ENCODE measurements at regions not wholly inside any gene's neighbourhood (a gene's known extent, or its start where the extent isn't known, plus 50 kb on each side); places are given as distances from the start of the nearest gene placed in this dataset.

GRCh38 chr4:123246085-123246484 lies 150.5 kb upstream of the SPRY1 start:
- Histone ChIP-seq H3K27me3 (ENCODE audit: control insufficient read depth in 1 of 2, insufficient read depth in 1 of 2, low read length in 2 of 2) (no peaks in the 10 kb centered on the region), H3K9ac (ENCODE audit: low read length) (no peak overlapping the region), H2BK15ac (ENCODE audit: low read depth, poor library complexity, severe bottlenecking) (no peak overlapping the region), H4K91ac (ENCODE audit: low read length) (no peak overlapping the region), H2BK120ac (ENCODE audit: low read depth, low read length) (no peak overlapping the region), H2BK5ac (ENCODE audit: low read depth, low read length, poor library complexity, severe bottlenecking) (no peak overlapping the region), H3K27ac (ENCODE audit: low read length, poor library complexity, severe bottlenecking) (no peak overlapping the region), H2BK12ac (ENCODE audit: low read length in 2 of 2) (no peak overlapping the region), H3K23ac (ENCODE audit: low read length in 2 of 2) (no peak overlapping the region), H3K4me3 (ENCODE audit: insufficient read depth in 1 of 2, low read depth in 1 of 2, low read length in 2 of 2) (no peak overlapping the region), H2AK5ac (ENCODE audit: low read length, severe bottlenecking) (no peak overlapping the region), H3K14ac (ENCODE audit: low read length in 2 of 2) (no peak overlapping the region), H4K8ac (ENCODE audit: low read length) (no peak overlapping the region), H2AFZ (ENCODE audit: low read depth, low read length) (no peak overlapping the region), H3K36me3 (ENCODE audit: control insufficient read depth in 1 of 2, insufficient read depth in 2 of 2, low read depth in 1 of 2, low read length in 2 of 2) (no peaks in the 10 kb centered on the region), H3K9me3 (ENCODE audit: control insufficient read depth, low read length) (no peaks in the 10 kb centered on the region), H3K4ac (ENCODE audit: low read depth in 1 of 2, low read length in 2 of 2) (no peak overlapping the region), H3K4me2 (ENCODE audit: low read length, poor library complexity, severe bottlenecking) (no peak overlapping the region), H3K4me1 (ENCODE audit: control insufficient read depth, insufficient read depth, low read depth, low read length) (peaks cover 1% of the 10 kb centered on the region), H3K79me1 (replicated peaks; ENCODE audit: low read length, poor library complexity, severe bottlenecking) (peaks cover 3% of the 10 kb centered on the region), H3K18ac (ENCODE audit: low read depth in 1 of 2, low read length in 2 of 2) (no peak overlapping the region)
- 98% methylated on average over 3 of the region's 4 CpGs for WGBS
- no peak for DNase-seq

DNA sequence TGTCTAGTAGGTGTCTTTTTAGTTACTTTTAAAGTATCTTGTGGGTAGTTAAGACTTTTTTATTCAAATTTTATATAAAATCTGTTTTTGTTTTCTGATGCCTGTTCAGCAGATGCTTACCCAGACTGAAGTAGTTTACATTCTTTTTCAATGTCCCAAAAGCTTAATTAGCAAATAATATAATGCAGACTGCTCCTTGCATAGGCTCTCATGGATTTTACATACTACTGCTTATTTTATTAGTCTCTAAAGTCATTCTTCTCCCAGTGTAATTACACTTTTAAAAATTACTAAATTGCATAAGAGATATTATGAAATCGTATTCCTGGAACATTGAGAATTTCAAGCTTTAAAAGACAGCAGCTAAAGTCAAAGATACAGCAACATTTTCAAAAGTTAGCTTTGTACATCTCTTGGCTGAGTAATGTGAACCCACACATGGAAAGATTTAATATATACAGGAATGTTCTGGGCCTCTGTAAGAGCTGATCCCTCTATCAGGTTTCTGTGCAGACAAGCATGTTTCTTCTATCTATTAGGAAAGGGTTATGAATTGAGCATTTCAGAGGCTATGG lies 148.4 kb upstream of the SPRY1 start:
- no peak overlapping the region for H3K4ac ChIP-seq (ENCODE audit: low read depth in 1 of 2, low read length in 2 of 2)
- peak; percentile 16 for DNase-seq
- H3K9me3 ChIP-seq (ENCODE audit: control insufficient read depth, low read length): no peaks in the 10 kb centered on the region
- peaks cover 4% of the 10 kb centered on the region for H3K79me1 ChIP-seq (replicated peaks; ENCODE audit: low read length, poor library complexity, severe bottlenecking)
- H3K36me3 ChIP-seq (ENCODE audit: control insufficient read depth in 1 of 2, insufficient read depth in 2 of 2, low read depth in 1 of 2, low read length in 2 of 2): no peaks in the 10 kb centered on the region
- H2BK12ac ChIP-seq (ENCODE audit: low read length in 2 of 2): no peak overlapping the region
- H4K91ac ChIP-seq (ENCODE audit: low read length): no peak overlapping the region
- H2AK5ac ChIP-seq (ENCODE audit: low read length, severe bottlenecking): no peak overlapping the region
- no peak overlapping the region for H3K23ac ChIP-seq (ENCODE audit: low read length in 2 of 2)
- H3K4me2 ChIP-seq (ENCODE audit: low read length, poor library complexity, severe bottlenecking): no peak overlapping the region
- H2BK5ac ChIP-seq (ENCODE audit: low read depth, low read length, poor library complexity, severe bottlenecking): no peak overlapping the region
- H2BK120ac ChIP-seq (ENCODE audit: low read depth, low read length): no peak overlapping the region
- peaks cover 1% of the 10 kb centered on the region for H3K4me1 ChIP-seq (ENCODE audit: control insufficient read depth, insufficient read depth, low read depth, low read length)
- no peak overlapping the region for H2AFZ ChIP-seq (ENCODE audit: low read depth, low read length)
- H4K8ac ChIP-seq (ENCODE audit: low read length): no peak overlapping the region
- H3K27ac ChIP-seq (ENCODE audit: low read length, poor library complexity, severe bottlenecking): no peak overlapping the region
- H3K18ac ChIP-seq (ENCODE audit: low read depth in 1 of 2, low read length in 2 of 2): no peak overlapping the region
- no peak overlapping the region for H2BK15ac ChIP-seq (ENCODE audit: low read depth, poor library complexity, severe bottlenecking)
- WGBS: no CpG with 5 or more reads among the region's 1 CpG
- no peak overlapping the region for H3K9ac ChIP-seq (ENCODE audit: low read length)
- no peak overlapping the region for H3K4me3 ChIP-seq (ENCODE audit: insufficient read depth in 1 of 2, low read depth in 1 of 2, low read length in 2 of 2)
- no peak overlapping the region for H3K14ac ChIP-seq (ENCODE audit: low read length in 2 of 2)
- H3K27me3 ChIP-seq (ENCODE audit: control insufficient read depth in 1 of 2, insufficient read depth in 1 of 2, low read length in 2 of 2): no peaks in the 10 kb centered on the region

DNA sequence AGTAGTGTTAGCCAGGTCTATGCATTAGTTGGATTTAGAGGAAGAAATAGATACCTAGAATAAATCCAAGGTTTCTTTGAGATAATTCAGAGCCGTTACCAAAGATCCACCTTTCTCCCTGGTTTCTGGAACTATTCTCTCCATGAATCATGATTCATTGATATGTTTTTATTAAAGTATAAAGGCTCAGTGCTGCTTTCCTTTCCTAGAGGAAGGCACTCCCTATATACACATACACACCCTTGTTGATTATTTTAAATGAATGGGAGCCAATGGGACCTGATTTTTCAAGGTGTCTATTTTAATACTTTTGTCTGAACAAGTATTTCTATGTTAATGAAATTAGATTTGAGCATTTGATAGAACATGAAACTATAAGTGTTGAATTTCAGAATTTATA lies 146.8 kb upstream of the SPRY1 start:
- Histone ChIP-seq H3K27me3 (ENCODE audit: control insufficient read depth in 1 of 2, insufficient read depth in 1 of 2, low read length in 2 of 2) (no peaks in the 10 kb centered on the region), H3K79me1 (replicated peaks; ENCODE audit: low read length, poor library complexity, severe bottlenecking) (peaks cover 2% of the 10 kb centered on the region), H3K23ac (ENCODE audit: low read length in 2 of 2) (no peak overlapping the region), H4K8ac (ENCODE audit: low read length) (no peak overlapping the region), H3K36me3 (ENCODE audit: control insufficient read depth in 1 of 2, insufficient read depth in 2 of 2, low read depth in 1 of 2, low read length in 2 of 2) (no peaks in the 10 kb centered on the region), H3K9me3 (ENCODE audit: control insufficient read depth, low read length) (no peaks in the 10 kb centered on the region), H2AK5ac (ENCODE audit: low read length, severe bottlenecking) (no peak overlapping the region), H3K4me2 (ENCODE audit: low read length, poor library complexity, severe bottlenecking) (no peak overlapping the region), H2BK120ac (ENCODE audit: low read depth, low read length) (no peak overlapping the region), H2BK12ac (ENCODE audit: low read length in 2 of 2) (no peak overlapping the region), H2BK5ac (ENCODE audit: low read depth, low read length, poor library complexity, severe bottlenecking) (no peak overlapping the region), H3K27ac (ENCODE audit: low read length, poor library complexity, severe bottlenecking) (no peak overlapping the region), H3K14ac (ENCODE audit: low read length in 2 of 2) (no peak overlapping the region), H4K91ac (ENCODE audit: low read length) (no peak overlapping the region), H3K4me3 (ENCODE audit: insufficient read depth in 1 of 2, low read depth in 1 of 2, low read length in 2 of 2) (no peak overlapping the region), H2AFZ (ENCODE audit: low read depth, low read length) (no peak overlapping the region), H3K4ac (ENCODE audit: low read depth in 1 of 2, low read length in 2 of 2) (no peak overlapping the region), H3K18ac (ENCODE audit: low read depth in 1 of 2, low read length in 2 of 2) (no peak overlapping the region), H3K9ac (ENCODE audit: low read length) (no peak overlapping the region), H3K4me1 (ENCODE audit: control insufficient read depth, insufficient read depth, low read depth, low read length) (no peaks in the 10 kb centered on the region), H2BK15ac (ENCODE audit: low read depth, poor library complexity, severe bottlenecking) (no peak overlapping the region)
- whole genome bisulfite sequencing: no CpG with 5 or more reads among the region's 1 CpG
- DNase-seq: no peak

DNA sequence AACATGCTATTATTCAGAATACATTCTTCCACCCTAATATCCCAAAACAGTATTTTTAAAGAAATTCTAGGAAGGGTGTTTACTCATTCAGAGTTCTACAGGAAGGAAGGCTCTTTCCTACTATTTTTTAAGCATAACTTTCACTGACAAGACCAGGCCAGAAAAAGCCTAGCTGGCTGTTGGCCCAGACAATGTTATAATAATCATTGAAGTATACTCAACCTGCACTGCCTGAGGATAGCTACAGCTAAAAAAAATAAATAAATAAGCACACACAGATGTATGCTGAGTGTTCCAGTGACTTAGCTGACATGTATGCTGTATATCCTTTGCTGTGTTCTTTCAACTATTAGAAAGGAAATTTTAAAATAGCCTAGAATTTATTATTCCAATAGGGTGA lies 145.8 kb upstream of the SPRY1 start:
- H3K4me2 ChIP-seq (ENCODE audit: low read length, poor library complexity, severe bottlenecking): no peak overlapping the region
- H3K27me3 ChIP-seq (ENCODE audit: control insufficient read depth in 1 of 2, insufficient read depth in 1 of 2, low read length in 2 of 2): no peaks in the 10 kb centered on the region
- no peak overlapping the region for H4K8ac ChIP-seq (ENCODE audit: low read length)
- no peak overlapping the region for H2AFZ ChIP-seq (ENCODE audit: low read depth, low read length)
- H4K91ac ChIP-seq (ENCODE audit: low read length): no peak overlapping the region
- peaks cover 2% of the 10 kb centered on the region for H3K79me1 ChIP-seq (replicated peaks; ENCODE audit: low read length, poor library complexity, severe bottlenecking)
- no peak overlapping the region for H3K27ac ChIP-seq (ENCODE audit: low read length, poor library complexity, severe bottlenecking)
- no peak overlapping the region for H3K9ac ChIP-seq (ENCODE audit: low read length)
- H3K18ac ChIP-seq (ENCODE audit: low read depth in 1 of 2, low read length in 2 of 2): no peak overlapping the region
- no peak overlapping the region for H3K14ac ChIP-seq (ENCODE audit: low read length in 2 of 2)
- no peak overlapping the region for H3K23ac ChIP-seq (ENCODE audit: low read length in 2 of 2)
- no peak overlapping the region for H2BK5ac ChIP-seq (ENCODE audit: low read depth, low read length, poor library complexity, severe bottlenecking)
- H3K9me3 ChIP-seq (ENCODE audit: control insufficient read depth, low read length): no peaks in the 10 kb centered on the region
- H3K4me3 ChIP-seq (ENCODE audit: insufficient read depth in 1 of 2, low read depth in 1 of 2, low read length in 2 of 2): no peak overlapping the region
- no peak overlapping the region for H2AK5ac ChIP-seq (ENCODE audit: low read length, severe bottlenecking)
- no peak overlapping the region for H3K4ac ChIP-seq (ENCODE audit: low read depth in 1 of 2, low read length in 2 of 2)
- no peaks in the 10 kb centered on the region for H3K36me3 ChIP-seq (ENCODE audit: control insufficient read depth in 1 of 2, insufficient read depth in 2 of 2, low read depth in 1 of 2, low read length in 2 of 2)
- H2BK120ac ChIP-seq (ENCODE audit: low read depth, low read length): no peak overlapping the region
- H2BK12ac ChIP-seq (ENCODE audit: low read length in 2 of 2): no peak overlapping the region
- H2BK15ac ChIP-seq (ENCODE audit: low read depth, poor library complexity, severe bottlenecking): no peak overlapping the region
- DNase-seq: peak; percentile 38
- no peaks in the 10 kb centered on the region for H3K4me1 ChIP-seq (ENCODE audit: control insufficient read depth, insufficient read depth, low read depth, low read length)
